ENCODE measurements at regions not wholly inside any gene's neighbourhood (a gene's known extent, or its start where the extent isn't known, plus 50 kb on each side); places are given as distances from the start of the nearest gene placed in this dataset.
"Not testable (repeated sequence)": the region's sequence is repeated elsewhere in the genome, so short reads cannot be mapped to it uniquely, and the experiment has no call there.

DNA sequence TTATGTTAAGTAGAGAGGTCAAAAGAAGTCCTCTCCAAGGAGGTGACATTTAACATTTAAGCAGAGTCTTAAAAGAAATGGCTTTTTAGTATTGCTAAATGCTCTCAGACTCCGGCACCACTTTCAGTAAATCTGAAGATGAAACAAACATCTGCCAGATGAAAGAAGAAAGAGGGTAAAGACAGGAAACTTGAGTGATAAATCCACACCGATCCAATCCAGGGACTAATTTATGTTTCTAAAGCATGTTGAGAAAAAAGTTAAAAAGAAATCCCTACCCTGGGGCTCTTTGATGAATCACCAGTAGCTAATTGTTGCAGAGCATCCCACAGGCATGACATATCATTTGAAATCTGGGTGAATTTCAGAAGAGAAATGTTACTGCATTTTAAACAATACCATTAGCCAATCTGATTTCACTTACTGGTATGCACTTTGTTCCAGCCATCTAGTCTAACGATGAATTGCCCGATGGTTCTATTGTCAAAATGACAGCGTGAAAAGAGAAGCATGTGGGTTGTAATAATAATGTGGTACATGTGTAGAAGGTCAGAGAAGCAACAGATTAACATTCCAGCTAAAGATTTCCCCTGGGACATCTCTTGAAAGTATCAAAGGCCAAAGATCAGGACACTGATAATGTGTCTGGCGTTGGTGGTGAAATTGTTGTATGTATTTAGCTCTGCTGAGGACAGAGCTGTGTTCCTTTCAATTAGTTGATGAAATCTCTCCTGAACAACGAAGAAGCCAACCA is 485.7 kb downstream of the CSNK1G3 start:
- Histone ChIP-seq H3K27me3 (ENCODE audit: control insufficient read depth, insufficient read depth, low read length, poor library complexity, severe bottlenecking) (no peaks in the 10 kb centered on the region), H3K9me3 (ENCODE audit: control insufficient read depth, low read length) (no peaks in the 10 kb centered on the region), H3K36me3 (ENCODE audit: control insufficient read depth, insufficient read depth, low read length) (no peaks in the 10 kb centered on the region), H3K4me3 (ENCODE audit: insufficient read depth, low read depth, low read length) (no peak overlapping the region), H3K4me1 (ENCODE audit: control insufficient read depth, insufficient read depth, low read length) (peaks cover 27% of the 10 kb centered on the region), H3K27ac (ENCODE audit: insufficient read depth, low read depth, low read length, poor library complexity, severe bottlenecking) (peak overlapping the region; percentile 38)
- 69 to 73% methylated on average over 7 of the region's 7 CpGs for whole genome bisulfite sequencing, 2 experiments

DNA sequence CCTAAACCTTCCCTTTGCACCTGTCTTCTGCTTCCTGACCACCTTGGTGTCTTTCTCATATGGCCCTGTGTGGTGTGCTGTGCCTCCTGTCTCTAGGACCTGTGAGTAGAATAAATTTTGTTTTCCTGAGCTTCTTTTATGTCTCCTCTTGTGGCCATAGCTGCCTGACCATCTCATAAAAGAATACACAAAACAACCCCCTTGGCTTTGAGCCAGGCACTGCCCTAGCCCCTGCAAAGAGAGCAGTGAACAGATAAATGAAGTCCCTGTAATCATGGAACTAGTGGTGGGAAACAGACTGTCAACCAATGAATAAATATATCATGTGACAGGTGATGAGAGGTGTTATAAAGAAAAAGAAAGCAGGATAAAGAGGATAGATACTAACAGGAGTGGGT is 485.1 kb downstream of the CSNK1G3 start:
- Histone ChIP-seq H3K36me3 (ENCODE audit: control insufficient read depth, insufficient read depth, low read length) (no peaks in the 10 kb centered on the region), H3K4me3 (ENCODE audit: insufficient read depth, low read depth, low read length) (no peak overlapping the region), H3K4me1 (ENCODE audit: control insufficient read depth, insufficient read depth, low read length) (peaks cover 27% of the 10 kb centered on the region), H3K9me3 (ENCODE audit: control insufficient read depth, low read length) (no peaks in the 10 kb centered on the region), H3K27ac (ENCODE audit: insufficient read depth, low read depth, low read length, poor library complexity, severe bottlenecking) (no peak overlapping the region), H3K27me3 (ENCODE audit: control insufficient read depth, insufficient read depth, low read length, poor library complexity, severe bottlenecking) (no peaks in the 10 kb centered on the region)

DNA sequence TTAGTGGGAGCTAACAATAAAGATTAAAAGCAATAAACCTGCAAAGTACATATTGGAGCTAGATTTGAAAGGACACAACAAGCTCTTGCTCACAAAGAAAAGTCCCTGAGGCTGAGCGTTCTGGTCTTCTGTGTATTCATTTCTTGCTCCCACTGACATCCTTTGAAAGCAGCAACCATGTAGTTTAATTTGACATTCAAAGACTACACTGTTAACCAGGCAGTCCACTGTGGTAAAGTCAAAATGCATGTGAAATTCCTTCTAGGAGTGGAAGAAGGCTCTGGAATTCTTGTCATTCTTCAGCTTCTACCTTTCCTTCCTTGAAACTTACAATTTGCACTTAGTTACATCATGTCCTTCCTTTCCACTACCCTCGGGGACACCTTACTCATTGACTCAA is 480.7 kb downstream of the CSNK1G3 start:
- peaks cover 6% of the 10 kb centered on the region for H3K4me1 ChIP-seq (ENCODE audit: control insufficient read depth, insufficient read depth, low read length)
- no peaks in the 10 kb centered on the region for H3K9me3 ChIP-seq (ENCODE audit: control insufficient read depth, low read length)
- whole genome bisulfite sequencing, 2 experiments = 66 to 68% methylated on average over 2 of the region's 2 CpGs
- no peak overlapping the region for H3K4me3 ChIP-seq (ENCODE audit: insufficient read depth, low read depth, low read length)
- H3K36me3 ChIP-seq (ENCODE audit: control insufficient read depth, insufficient read depth, low read length) = no peaks in the 10 kb centered on the region
- no peak overlapping the region for H3K27ac ChIP-seq (ENCODE audit: insufficient read depth, low read depth, low read length, poor library complexity, severe bottlenecking)
- no peaks in the 10 kb centered on the region for H3K27me3 ChIP-seq (ENCODE audit: control insufficient read depth, insufficient read depth, low read length, poor library complexity, severe bottlenecking)

DNA sequence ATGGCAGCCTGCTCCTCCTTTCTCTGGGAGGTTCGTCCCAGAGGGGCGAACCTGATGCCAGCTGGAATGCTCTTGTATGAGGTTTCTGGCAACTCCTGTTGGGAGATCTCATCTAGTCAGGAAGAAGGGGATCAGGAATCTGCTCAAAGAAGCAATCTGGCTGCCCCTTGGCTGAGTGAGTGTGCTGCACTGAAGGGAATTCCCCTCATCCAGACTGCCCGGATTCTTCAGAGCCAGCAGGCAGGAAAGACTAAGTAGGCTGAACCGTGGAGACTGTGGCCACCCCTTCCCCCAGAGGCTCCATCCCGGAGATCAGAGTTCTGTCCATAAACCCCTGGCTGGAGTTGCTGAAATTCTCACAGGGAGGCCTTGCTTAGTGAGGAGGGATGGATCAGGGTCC is 476.0 kb downstream of the CSNK1G3 start:
- Histone ChIP-seq H3K4me3 (ENCODE audit: insufficient read depth, low read depth, low read length) (no peak overlapping the region), H3K9me3 (ENCODE audit: control insufficient read depth, low read length) (no peaks in the 10 kb centered on the region), H3K36me3 (ENCODE audit: control insufficient read depth, insufficient read depth, low read length) (no peaks in the 10 kb centered on the region), H3K27me3 (ENCODE audit: control insufficient read depth, insufficient read depth, low read length, poor library complexity, severe bottlenecking) (no peaks in the 10 kb centered on the region), H3K4me1 (ENCODE audit: control insufficient read depth, insufficient read depth, low read length) (no peaks in the 10 kb centered on the region), H3K27ac (ENCODE audit: insufficient read depth, low read depth, low read length, poor library complexity, severe bottlenecking) (no peak overlapping the region)
- WGBS, 2 experiments = 93 to 94% methylated on average over 5 of the region's 5 CpGs

DNA sequence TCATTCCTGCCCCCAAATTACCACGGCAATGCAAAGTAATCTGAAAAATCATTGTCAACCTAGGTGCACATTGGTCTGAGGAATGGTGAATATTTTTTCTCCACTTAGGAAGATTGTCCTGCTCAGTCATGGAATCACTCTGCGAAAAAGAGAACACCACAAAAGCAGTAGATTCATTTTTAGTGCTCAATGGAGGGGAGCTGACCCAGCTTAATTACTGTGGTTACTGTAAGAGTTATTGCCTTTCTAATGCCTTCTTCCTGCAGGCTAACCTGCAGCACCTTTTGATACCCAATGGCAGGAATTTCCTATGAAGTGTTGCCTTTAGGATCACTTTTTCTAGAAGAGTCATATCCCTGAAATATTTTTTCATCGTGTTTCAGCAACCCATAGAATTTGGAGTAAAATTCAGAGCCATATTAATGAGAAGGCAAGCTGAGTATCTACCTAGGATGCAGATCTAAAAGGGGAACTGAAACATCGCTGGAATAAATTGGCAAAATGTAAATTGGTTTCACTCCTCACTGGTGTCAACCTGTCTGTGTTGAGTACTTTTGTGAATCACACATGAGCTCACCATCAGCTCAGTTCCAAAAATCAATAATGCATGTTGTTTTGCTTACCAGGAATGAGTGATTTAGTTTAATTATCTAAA is 464.5 kb downstream of the CSNK1G3 start:
- Histone ChIP-seq H3K4me3 (ENCODE audit: insufficient read depth, low read depth, low read length) (no peak overlapping the region), H3K36me3 (ENCODE audit: control insufficient read depth, insufficient read depth, low read length) (no peaks in the 10 kb centered on the region), H3K27me3 (ENCODE audit: control insufficient read depth, insufficient read depth, low read length, poor library complexity, severe bottlenecking) (no peaks in the 10 kb centered on the region), H3K9me3 (ENCODE audit: control insufficient read depth, low read length) (no peaks in the 10 kb centered on the region), H3K27ac (ENCODE audit: insufficient read depth, low read depth, low read length, poor library complexity, severe bottlenecking) (no peak overlapping the region), H3K4me1 (ENCODE audit: control insufficient read depth, insufficient read depth, low read length) (no peaks in the 10 kb centered on the region)
- WGBS, 2 experiments = 93 to 96% methylated on average over 4 of the region's 4 CpGs

DNA sequence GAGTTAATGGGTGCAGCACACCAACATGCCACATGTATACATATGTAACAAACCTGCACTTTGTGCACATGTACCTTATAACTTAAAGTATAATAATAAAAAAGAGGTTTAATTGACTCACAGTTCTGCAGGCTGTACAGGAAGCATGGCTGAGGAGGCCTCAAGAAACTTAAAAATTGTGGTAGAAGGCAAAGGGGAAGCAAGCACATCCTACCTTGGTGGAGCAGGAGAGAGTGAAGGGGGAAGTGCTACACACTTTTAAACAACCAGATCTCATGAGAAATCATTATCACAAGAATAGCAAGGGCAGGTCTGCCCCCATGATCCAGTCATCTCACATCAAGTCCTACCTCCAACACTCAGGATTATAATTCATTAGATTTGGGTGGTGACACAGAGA is 463.5 kb downstream of the CSNK1G3 start:
- not testable (repeated sequence) for H3K9me3 ChIP-seq (ENCODE audit: control insufficient read depth, low read length); H3K27ac ChIP-seq (ENCODE audit: insufficient read depth, low read depth, low read length, poor library complexity, severe bottlenecking); H3K4me3 ChIP-seq (ENCODE audit: insufficient read depth, low read depth, low read length); H3K36me3 ChIP-seq (ENCODE audit: control insufficient read depth, insufficient read depth, low read length); H3K4me1 ChIP-seq (ENCODE audit: control insufficient read depth, insufficient read depth, low read length); H3K27me3 ChIP-seq (ENCODE audit: control insufficient read depth, insufficient read depth, low read length, poor library complexity, severe bottlenecking)

DNA sequence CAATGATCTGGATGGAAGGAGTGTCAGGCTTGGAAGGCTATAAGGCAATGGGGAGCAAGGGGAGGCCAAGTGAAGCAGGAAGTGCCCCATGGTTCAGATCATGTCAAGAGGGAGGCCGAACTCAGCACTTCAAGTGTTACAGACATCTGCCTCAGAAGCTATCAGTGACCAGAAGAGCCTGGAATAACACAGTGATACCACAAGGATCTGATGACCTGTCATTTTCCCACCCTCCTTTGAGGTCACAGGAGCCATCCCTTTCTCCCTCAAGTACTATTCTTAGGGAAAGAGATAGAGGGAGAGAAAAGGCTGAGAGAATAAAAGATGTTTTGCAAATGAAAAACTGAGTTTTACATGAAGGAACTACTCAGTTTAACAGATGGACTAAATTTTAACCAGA is 454.8 kb downstream of the CSNK1G3 start:
- 86 to 96% methylated on average over 1 of the region's 1 CpG for WGBS, 2 experiments
- no peaks in the 10 kb centered on the region for H3K9me3 ChIP-seq (ENCODE audit: control insufficient read depth, low read length)
- no peak overlapping the region for H3K27ac ChIP-seq (ENCODE audit: insufficient read depth, low read depth, low read length, poor library complexity, severe bottlenecking)
- no peaks in the 10 kb centered on the region for H3K36me3 ChIP-seq (ENCODE audit: control insufficient read depth, insufficient read depth, low read length)
- no peaks in the 10 kb centered on the region for H3K4me1 ChIP-seq (ENCODE audit: control insufficient read depth, insufficient read depth, low read length)
- no peak overlapping the region for H3K4me3 ChIP-seq (ENCODE audit: insufficient read depth, low read depth, low read length)
- H3K27me3 ChIP-seq (ENCODE audit: control insufficient read depth, insufficient read depth, low read length, poor library complexity, severe bottlenecking) = no peaks in the 10 kb centered on the region

DNA sequence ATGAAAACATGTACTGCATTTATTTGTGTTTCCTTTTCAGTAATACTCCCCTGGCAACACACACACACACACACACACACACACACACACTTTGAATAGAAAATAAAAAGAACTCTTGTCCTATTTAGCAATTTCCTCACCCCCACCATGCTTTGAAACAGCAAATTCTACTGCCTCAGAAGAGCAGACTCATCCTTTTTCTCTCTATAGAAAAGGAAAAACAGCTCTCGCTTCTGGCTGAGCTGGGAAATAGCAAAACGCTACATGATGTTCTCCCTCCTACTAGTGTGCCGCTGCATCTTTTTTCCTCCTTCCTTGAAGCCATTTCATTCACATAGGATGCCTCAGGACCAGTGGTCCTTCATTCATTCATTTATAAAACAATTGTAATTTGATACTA is 453.6 kb downstream of the CSNK1G3 start:
- no peaks in the 10 kb centered on the region for H3K4me1 ChIP-seq (ENCODE audit: control insufficient read depth, insufficient read depth, low read length)
- no peaks in the 10 kb centered on the region for H3K9me3 ChIP-seq (ENCODE audit: control insufficient read depth, low read length)
- no peak overlapping the region for H3K4me3 ChIP-seq (ENCODE audit: insufficient read depth, low read depth, low read length)
- 66 to 76% methylated on average over 3 of the region's 3 CpGs for WGBS, 2 experiments
- H3K27me3 ChIP-seq (ENCODE audit: control insufficient read depth, insufficient read depth, low read length, poor library complexity, severe bottlenecking) = no peaks in the 10 kb centered on the region
- no peaks in the 10 kb centered on the region for H3K36me3 ChIP-seq (ENCODE audit: control insufficient read depth, insufficient read depth, low read length)
- no peak overlapping the region for H3K27ac ChIP-seq (ENCODE audit: insufficient read depth, low read depth, low read length, poor library complexity, severe bottlenecking)

DNA sequence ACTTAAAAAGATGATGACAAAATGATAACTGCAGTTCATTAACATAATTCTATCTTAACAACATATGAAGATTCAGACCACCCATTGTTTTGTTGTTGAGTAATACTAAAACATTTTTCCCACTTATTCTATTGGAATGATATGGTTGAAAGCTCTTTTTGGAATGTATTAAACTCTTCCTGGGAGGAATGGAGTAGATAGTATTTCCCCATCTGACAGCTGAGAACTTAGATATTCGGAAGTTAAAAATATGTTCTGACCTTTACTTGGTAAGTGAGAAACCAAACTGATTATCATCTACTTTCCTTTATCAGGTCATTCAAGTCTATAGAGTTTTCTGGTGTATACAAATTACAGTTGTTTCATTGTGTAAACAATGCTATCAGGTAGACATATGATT is 452.9 kb downstream of the CSNK1G3 start:
- Histone ChIP-seq H3K9me3 (ENCODE audit: control insufficient read depth, low read length) (no peaks in the 10 kb centered on the region), H3K27me3 (ENCODE audit: control insufficient read depth, insufficient read depth, low read length, poor library complexity, severe bottlenecking) (no peaks in the 10 kb centered on the region), H3K36me3 (ENCODE audit: control insufficient read depth, insufficient read depth, low read length) (no peaks in the 10 kb centered on the region), H3K4me1 (ENCODE audit: control insufficient read depth, insufficient read depth, low read length) (no peaks in the 10 kb centered on the region), H3K27ac (ENCODE audit: insufficient read depth, low read depth, low read length, poor library complexity, severe bottlenecking) (no peak overlapping the region), H3K4me3 (ENCODE audit: insufficient read depth, low read depth, low read length) (no peak overlapping the region)
- WGBS, 2 experiments = 100% methylated on average over 1 of the region's 1 CpG; no CpG with 5 or more reads in 1 of the 2 experiments

DNA sequence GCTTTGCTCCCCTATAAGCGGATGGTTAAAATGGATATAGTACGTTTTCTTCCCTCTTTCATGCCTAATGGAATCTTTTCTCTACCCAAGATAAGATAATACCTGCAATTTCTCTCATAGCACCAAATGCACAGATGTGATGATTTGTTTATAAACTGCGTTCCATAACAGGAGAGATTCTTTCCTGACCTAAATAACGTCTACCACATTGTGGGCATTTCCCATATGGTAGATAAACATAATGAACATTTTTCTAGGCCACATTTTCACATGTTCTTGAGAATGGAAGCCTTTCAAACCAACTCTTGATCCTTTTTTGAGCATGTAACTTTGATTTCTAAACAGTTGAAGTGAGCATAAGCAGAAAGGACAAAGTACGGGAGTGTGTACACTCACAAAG is 448.5 kb downstream of the CSNK1G3 start:
- no peaks in the 10 kb centered on the region for H3K9me3 ChIP-seq (ENCODE audit: control insufficient read depth, low read length)
- no peak overlapping the region for H3K4me3 ChIP-seq (ENCODE audit: insufficient read depth, low read depth, low read length)
- H3K27ac ChIP-seq (ENCODE audit: insufficient read depth, low read depth, low read length, poor library complexity, severe bottlenecking) = no peak overlapping the region
- WGBS, 2 experiments = 94 to 98% methylated on average over 5 of the region's 5 CpGs
- no peaks in the 10 kb centered on the region for H3K27me3 ChIP-seq (ENCODE audit: control insufficient read depth, insufficient read depth, low read length, poor library complexity, severe bottlenecking)
- no peaks in the 10 kb centered on the region for H3K4me1 ChIP-seq (ENCODE audit: control insufficient read depth, insufficient read depth, low read length)
- no peaks in the 10 kb centered on the region for H3K36me3 ChIP-seq (ENCODE audit: control insufficient read depth, insufficient read depth, low read length)

Data from ectodermal cell (in vitro differentiated cells).